Natural killer cell (primary cell): ENCODE measurements at regions not wholly inside any gene's neighbourhood (a gene's known extent, or its start where the extent isn't known, plus 50 kb on each side); places are given as distances from the start of the nearest gene placed in this dataset.

ENCODE experiments used
- ATAC-seq, 3 donors: fragments of 150-1000 bp in 2 of 3; fragments of 200-7000 bp in 1 of 3; cut with Tn5 transposase; 1 replicate in 1 of 3; 2 replicates in 2 of 3; pipeline ENCODE4 v1.10.0; 2021; ENCODE audit warnings: mild to moderate bottlenecking in 2 of 3, moderate library complexity in 2 of 3
- DNase-seq, 2 donors: peaks; one replicate each; pipeline versions ENCODE4 v3.0.0 to v3.0.0-alpha.2; 2013 to 2021; ENCODE audit warnings: mixed read lengths in 1 of 2
- H3K27ac ChIP-seq: one replicate; pipeline ENCODE4 v1.5.1; 2013; ENCODE audit warnings: mild to moderate bottlenecking, low read length
- H3K27me3 ChIP-seq: one replicate; pipeline ENCODE4 v1.6.1; 2013; ENCODE audit warnings: low read length; ENCODE audit not compliant: control insufficient read depth, insufficient read depth
- H3K36me3 ChIP-seq: one replicate; pipeline ENCODE4 v1.6.1; 2013; ENCODE audit warnings: low read length; ENCODE audit not compliant: control insufficient read depth, insufficient read depth
- H3K4me1 ChIP-seq: one replicate; pipeline ENCODE4 v1.6.1; 2013; ENCODE audit warnings: low read length; ENCODE audit not compliant: control insufficient read depth, insufficient read depth
- H3K4me3 ChIP-seq: one replicate; pipeline ENCODE4 v1.5.1; 2013; ENCODE audit warnings: low read length
- H3K9me3 ChIP-seq: one replicate; pipeline ENCODE4 v1.6.1; 2013; ENCODE audit warnings: low read length; ENCODE audit not compliant: control insufficient read depth, insufficient read depth
- H3K27ac Mint-ChIP-seq, 2 donors: one replicate each; pipeline ENCODE4 v1.8.0; 2022; ENCODE audit warnings: mild to moderate bottlenecking in 2 of 2, mixed read lengths in 2 of 2, moderate library complexity in 1 of 2
- H3K27me3 Mint-ChIP-seq, 2 donors: one replicate each; pipeline ENCODE4 v1.8.0; 2022; ENCODE audit warnings: low read depth in 2 of 2, mixed read lengths in 2 of 2
- H3K36me3 Mint-ChIP-seq: one replicate; pipeline ENCODE4 v1.8.0; 2022; ENCODE audit warnings: mixed read lengths
- H3K4me1 Mint-ChIP-seq, 2 donors: one replicate each; pipeline ENCODE4 v1.8.0; 2022; ENCODE audit warnings: mixed read lengths in 2 of 2
- H3K4me3 Mint-ChIP-seq: one replicate; pipeline ENCODE4 v1.8.0; 2022; ENCODE audit warnings: mild to moderate bottlenecking, moderate library complexity, mixed read lengths
- H3K9me3 Mint-ChIP-seq, 2 donors: one replicate each; pipeline ENCODE4 v1.8.0; 2022; ENCODE audit warnings: mixed read lengths in 2 of 2
- WGBS: methylation state at CpG from one replicate; pipeline ENCODE4 v1.1.7; 2013; ENCODE audit warnings: missing lambda C conversion rate; ENCODE audit not compliant: insufficient coverage; 5-methylcytosine and 5-hydroxymethylcytosine counted together
- intact Hi-C: fragments of 100-400 bp; cut with micrococcal nuclease; formaldehyde crosslinking; loops from one replicate; pipeline ENCODE4 v1.14.2; 2022
- TF ChIP-seq, protein P1 (sequence below): fragments of 200-600 bp; IDR thresholded peaks from one replicate; pipeline ENCODE4 v1.8.0; 2022; ENCODE audit warnings: antibody characterized with exemption

DNA sequence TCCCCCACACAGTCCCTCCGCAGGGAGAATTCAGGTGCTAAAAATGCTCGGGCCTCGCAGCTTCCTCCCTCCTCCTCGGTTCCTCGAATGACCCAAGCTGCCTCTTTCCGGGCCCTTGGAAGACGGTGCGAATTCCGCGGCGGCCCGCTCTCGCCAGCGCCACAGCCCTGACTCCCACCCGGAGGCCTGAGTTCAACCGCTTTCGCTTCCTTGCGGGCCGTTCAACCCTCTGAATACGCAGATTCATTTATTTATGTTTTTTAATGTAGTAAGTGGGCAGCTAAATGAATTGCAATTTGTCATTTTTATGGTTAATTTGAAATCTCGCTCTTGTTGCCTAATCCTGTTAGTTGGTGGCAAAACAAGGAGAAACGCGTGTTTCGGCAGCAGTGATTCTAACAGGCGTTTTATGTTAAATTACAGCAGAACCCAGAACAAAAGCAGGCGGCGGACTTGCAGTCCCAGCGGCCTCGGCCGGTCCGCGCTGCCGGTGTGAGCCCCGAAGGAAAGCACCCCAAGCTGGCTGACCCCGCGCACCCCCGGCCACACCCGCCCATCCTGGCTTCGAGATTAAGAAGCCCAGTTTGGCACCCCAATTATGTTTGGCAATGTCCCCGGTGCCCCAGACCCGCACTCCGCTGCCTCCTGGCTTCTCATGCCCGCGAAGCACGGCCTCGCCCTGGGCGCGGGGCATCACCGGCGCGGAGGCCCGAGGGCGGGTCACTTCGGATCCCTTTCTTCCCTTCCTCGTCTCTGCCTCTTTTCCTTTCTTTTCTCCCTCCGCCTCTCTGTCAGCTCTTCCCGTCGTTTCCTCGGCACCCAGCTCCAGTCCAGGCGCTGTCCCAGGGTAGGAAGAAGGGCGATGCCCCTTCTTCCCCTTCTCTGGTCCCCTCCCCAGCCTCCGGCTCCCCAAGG is 75.9 kb downstream of the INSIG1 start:
- TF ChIP-seq, protein P1, sequence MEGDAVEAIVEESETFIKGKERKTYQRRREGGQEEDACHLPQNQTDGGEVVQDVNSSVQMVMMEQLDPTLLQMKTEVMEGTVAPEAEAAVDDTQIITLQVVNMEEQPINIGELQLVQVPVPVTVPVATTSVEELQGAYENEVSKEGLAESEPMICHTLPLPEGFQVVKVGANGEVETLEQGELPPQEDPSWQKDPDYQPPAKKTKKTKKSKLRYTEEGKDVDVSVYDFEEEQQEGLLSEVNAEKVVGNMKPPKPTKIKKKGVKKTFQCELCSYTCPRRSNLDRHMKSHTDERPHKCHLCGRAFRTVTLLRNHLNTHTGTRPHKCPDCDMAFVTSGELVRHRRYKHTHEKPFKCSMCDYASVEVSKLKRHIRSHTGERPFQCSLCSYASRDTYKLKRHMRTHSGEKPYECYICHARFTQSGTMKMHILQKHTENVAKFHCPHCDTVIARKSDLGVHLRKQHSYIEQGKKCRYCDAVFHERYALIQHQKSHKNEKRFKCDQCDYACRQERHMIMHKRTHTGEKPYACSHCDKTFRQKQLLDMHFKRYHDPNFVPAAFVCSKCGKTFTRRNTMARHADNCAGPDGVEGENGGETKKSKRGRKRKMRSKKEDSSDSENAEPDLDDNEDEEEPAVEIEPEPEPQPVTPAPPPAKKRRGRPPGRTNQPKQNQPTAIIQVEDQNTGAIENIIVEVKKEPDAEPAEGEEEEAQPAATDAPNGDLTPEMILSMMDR = no peak
- Histone ChIP-seq H3K4me1 (peaks cover 35% of the 10 kb centered on the region), H3K4me3 (no peak overlapping the region), H3K27ac (no peak overlapping the region), H3K36me3 (no peaks in the 10 kb centered on the region), H3K9me3 (no peaks in the 10 kb centered on the region), H3K27me3 (peaks cover 54% of the 10 kb centered on the region)
- WGBS = 7% methylated on average over 62 of the region's 62 CpGs
- no peaks in the 10 kb centered on the region for H3K9me3 Mint-ChIP-seq
- peaks cover 14 to 27% of the 10 kb centered on the region in 2 donors for H3K4me1 Mint-ChIP-seq
- no peak overlapping the region for H3K27ac Mint-ChIP-seq
- H3K27me3 Mint-ChIP-seq = peaks cover 54 to 69% of the 10 kb centered on the region in 2 donors
- H3K4me3 Mint-ChIP-seq = peak overlapping the region; percentile 84
- intact Hi-C loops = loop anchor here (10.0 kb wide), 1 partner anchor 391 kb away; no protein-coding TSS in a partner anchor
- DNase-seq (no peak), ATAC-seq (no peak)
- H3K36me3 Mint-ChIP-seq = no peaks in the 10 kb centered on the region

DNA sequence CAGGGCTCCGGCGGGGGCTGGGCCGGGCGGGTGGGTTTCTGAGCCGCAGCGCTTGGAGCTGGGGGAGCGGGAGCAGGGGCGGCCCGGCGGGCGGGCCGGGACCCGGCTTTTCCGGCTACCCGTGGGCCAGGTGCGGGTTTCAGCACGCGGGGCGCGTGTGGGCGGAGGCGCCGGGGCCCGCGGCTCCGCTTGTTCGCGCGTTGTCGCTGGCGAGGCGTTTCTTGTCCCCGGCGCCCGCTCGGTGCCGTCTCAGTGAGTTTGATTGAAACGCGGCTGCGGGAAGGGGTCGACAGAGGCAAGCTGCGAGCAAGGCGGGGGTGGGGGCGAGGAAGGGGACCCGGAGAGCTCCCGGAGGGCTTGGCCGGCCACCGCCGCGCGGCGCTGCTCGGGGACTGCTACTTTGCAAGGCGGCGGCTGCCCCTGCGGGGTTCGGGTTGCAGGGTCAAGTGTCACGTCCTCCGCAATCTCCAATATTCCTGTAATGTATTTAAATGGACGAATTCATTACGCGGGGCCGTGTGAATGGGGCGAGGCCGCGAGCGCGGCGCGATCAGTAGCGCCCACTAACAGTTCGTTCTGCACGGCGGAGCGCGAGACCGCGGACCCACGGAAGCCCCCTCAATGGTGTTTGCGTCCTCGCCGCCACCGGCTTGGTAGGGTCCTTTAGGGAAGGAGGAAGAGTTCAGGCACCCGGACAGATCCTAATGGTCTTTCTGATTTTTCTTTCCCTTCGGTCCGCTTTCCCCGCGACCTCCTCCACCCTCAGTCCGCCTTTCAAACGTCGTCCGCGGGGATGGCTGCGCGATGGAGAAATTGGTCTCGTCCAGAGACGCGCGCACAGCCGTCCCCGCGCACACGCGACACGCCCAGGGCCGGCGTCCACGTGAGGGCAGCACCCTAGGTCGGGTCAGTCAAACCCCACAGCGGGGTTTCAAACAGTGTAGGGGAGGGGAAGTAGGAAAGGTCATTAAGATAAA is 76.9 kb downstream of the INSIG1 start:
- intact Hi-C loops = loop anchor here (10.0 kb wide), 1 partner anchor 390 kb away; no protein-coding TSS in a partner anchor
- peaks cover 14 to 27% of the 10 kb centered on the region in 2 donors for H3K4me1 Mint-ChIP-seq
- Histone ChIP-seq H3K27me3 (peaks cover 62% of the 10 kb centered on the region), H3K4me1 (peaks cover 35% of the 10 kb centered on the region), H3K9me3 (no peaks in the 10 kb centered on the region), H3K27ac (no peak overlapping the region), H3K36me3 (no peaks in the 10 kb centered on the region), H3K4me3 (no peak overlapping the region)
- ATAC-seq = no peak
- WGBS = 3% methylated on average over 108 of the region's 110 CpGs
- no peak overlapping the region for H3K27ac Mint-ChIP-seq
- TF ChIP-seq, protein P1 = no peak
- no peak for DNase-seq
- no peaks in the 10 kb centered on the region for H3K36me3 Mint-ChIP-seq
- peaks cover 62 to 71% of the 10 kb centered on the region in 2 donors for H3K27me3 Mint-ChIP-seq
- H3K9me3 Mint-ChIP-seq = no peaks in the 10 kb centered on the region
- peak overlapping the region; percentile 21 for H3K4me3 Mint-ChIP-seq

DNA sequence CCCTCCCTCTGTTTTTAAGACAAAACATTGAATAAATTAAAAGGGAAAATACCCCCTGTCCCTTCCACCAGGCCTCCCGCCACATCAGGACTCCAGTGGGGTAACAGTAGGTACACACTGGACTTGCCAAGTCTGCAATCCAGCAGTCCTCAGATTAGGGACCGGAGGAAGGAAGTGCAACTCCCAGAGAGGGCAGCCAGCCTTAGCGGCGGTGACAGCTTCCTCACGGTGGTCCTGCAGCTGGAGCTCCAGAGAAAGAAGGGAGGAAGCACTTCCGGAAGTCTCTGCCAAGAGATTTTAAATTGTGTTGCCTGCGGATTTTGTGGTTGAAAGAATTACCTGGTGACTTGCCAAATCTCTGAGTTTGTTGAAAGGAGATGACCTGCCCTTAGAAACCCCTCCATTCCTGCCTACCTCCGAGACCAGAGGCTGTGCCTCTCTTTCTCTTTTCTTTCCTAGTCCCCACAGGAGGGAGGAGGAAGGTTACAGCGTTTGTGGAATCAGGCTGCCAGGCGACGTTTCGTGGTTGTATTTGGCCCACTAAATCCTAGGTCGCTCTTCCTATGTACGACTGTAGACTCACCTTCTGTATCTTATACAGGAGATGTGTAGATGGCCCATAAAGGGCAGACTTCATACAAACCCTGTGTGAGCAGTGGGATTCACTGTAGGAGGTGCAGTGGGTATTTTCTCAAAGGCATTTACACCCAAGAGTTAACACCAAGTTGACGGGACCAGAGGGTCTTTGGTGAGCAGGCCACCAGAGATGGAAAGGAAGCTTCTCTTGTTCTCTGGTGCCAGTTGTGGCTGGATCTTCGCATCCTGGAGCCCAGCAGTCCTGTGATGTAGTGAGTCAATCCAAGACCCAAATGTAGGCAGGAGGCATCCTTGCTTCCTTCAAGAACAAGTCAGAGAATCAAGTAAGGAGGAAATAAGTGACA is 77.9 kb downstream of the INSIG1 start:
- DNase-seq (no peak), ATAC-seq (no peak)
- H3K27ac ChIP-seq = no peak overlapping the region
- H3K4me3 ChIP-seq = no peak overlapping the region
- Mint-ChIP-seq H3K9me3 (no peaks in the 10 kb centered on the region), H3K27ac (no peak overlapping the region), H3K4me1 (peaks cover 20 to 35% of the 10 kb centered on the region in 2 donors), H3K4me3 (peak overlapping the region; percentile 31), H3K27me3 (peaks cover 66 to 74% of the 10 kb centered on the region in 2 donors), H3K36me3 (no peaks in the 10 kb centered on the region)
- peaks cover 35% of the 10 kb centered on the region for H3K4me1 ChIP-seq
- H3K9me3 ChIP-seq = no peaks in the 10 kb centered on the region
- TF ChIP-seq, protein P1 = no peak
- H3K27me3 ChIP-seq = peaks cover 72% of the 10 kb centered on the region
- intact Hi-C loops = loop anchor here (10.0 kb wide), 1 partner anchor 389 kb away; no protein-coding TSS in a partner anchor
- WGBS = 4% methylated on average over 13 of the region's 16 CpGs
- no peaks in the 10 kb centered on the region for H3K36me3 ChIP-seq
